Tibial nerve (tissue), 4 donors: ENCODE measurements at regions not wholly inside any gene's neighbourhood (a gene's known extent, or its start where the extent isn't known, plus 50 kb on each side); places are given as distances from the start of the nearest gene placed in this dataset.

Experiments used
- CTCF ChIP-seq, 5 experiments: fragments of 200-600 bp in 3 of 5; fragments of 450-650 bp in 2 of 5; sonication (generic) in 3 of 5; IDR thresholded peaks; one replicate each; pipeline ENCODE4 v1.5.1; 2016 to 2019; ENCODE audit warnings: antibody characterized with exemption in 5 of 5, mild to moderate bottlenecking in 3 of 5, moderate library complexity in 2 of 5
- EP300 ChIP-seq, 2 donors: sonication (generic); formaldehyde crosslinking; IDR thresholded peaks; one replicate each; pipeline ENCODE4 v1.6.1; 2017; ENCODE audit warnings: antibody characterized with exemption in 2 of 2, mild to moderate bottlenecking in 1 of 2

GRCh38 chr9:99693888-99694287 lies 127.8 kb upstream of the NR4A3 start:
- TF ChIP-seq CTCF (IDR thresholded peaks at IDR 0.05) (no peak), EP300 (IDR thresholded peaks at IDR 0.05) (no peak)
